RWPE2 (cell line): ENCODE measurements at regions not wholly inside any gene's neighbourhood (a gene's known extent, or its start where the extent isn't known, plus 50 kb on each side); places are given as distances from the start of the nearest gene placed in this dataset.
"Not testable (repeated sequence)": the region's sequence is repeated elsewhere in the genome, so short reads cannot be mapped to it uniquely, and the experiment has no call there.

Experiments used
- ATAC-seq: fragments of 200-7000 bp; cut with Tn5 transposase; 3 replicates; pipeline ENCODE4 v1.9.1; 2021; ENCODE audit warnings: low read depth
- DNase-seq: peaks from one replicate; pipeline ENCODE4 v3.0.0-alpha.2; 2020; ENCODE audit warnings: low spot score
- H3K27ac ChIP-seq: fragments of 450-650 bp; 2 replicates; pipeline ENCODE4 v1.5.1; 2017; ENCODE audit warnings: mild to moderate bottlenecking; ENCODE audit not compliant: poor library complexity, severe bottlenecking
- H3K27me3 ChIP-seq: fragments of 250-450 bp; sonication (Bioruptor Pico); 2 replicates; pipeline ENCODE4 v1.5.1; 2021; ENCODE audit warnings: mild to moderate bottlenecking, moderate library complexity; ENCODE audit not compliant: insufficient read depth, poor library complexity, severe bottlenecking
- H3K36me3 ChIP-seq: fragments of 250-450 bp; sonication (Bioruptor Pico); 2 replicates; pipeline ENCODE4 v1.5.1; 2020; ENCODE audit warnings: low read depth, mild to moderate bottlenecking, moderate library complexity
- H3K4me1 ChIP-seq: fragments of 250-450 bp; sonication (Bioruptor Pico); 2 replicates; pipeline ENCODE4 v1.5.1; 2021; ENCODE audit warnings: mild to moderate bottlenecking, moderate library complexity; ENCODE audit not compliant: insufficient read depth, poor library complexity, severe bottlenecking
- H3K4me3 ChIP-seq: fragments of 250-450 bp; sonication (Bioruptor Pico); 2 replicates; pipeline ENCODE4 v1.5.1; 2021; ENCODE audit warnings: mild to moderate bottlenecking, moderate library complexity; ENCODE audit not compliant: severe bottlenecking
- H3K9me3 ChIP-seq: fragments of 250-450 bp; sonication (Bioruptor Pico); 2 replicates; pipeline ENCODE4 v1.5.1; 2021; ENCODE audit warnings: mild to moderate bottlenecking, moderate library complexity; ENCODE audit not compliant: severe bottlenecking
- CTCF ChIP-seq: fragments of 450-650 bp; IDR thresholded peaks from one replicate; pipeline ENCODE4 v1.5.1; 2017; ENCODE audit warnings: mild to moderate bottlenecking, moderate library complexity; ENCODE audit not compliant: poor library complexity, severe bottlenecking

- TF ChIP-seq CTCF, result no peak
These were observed 188.7 kb downstream of the RFPL4B start for GRCh38 chr6:112535816-112536215.

GRCh38 chr6:112539355-112539754, 192.2 kb downstream of the RFPL4B start:
- H3K27me3 ChIP-seq, result no peaks in the 10 kb centered on the region
- no peak for DNase-seq
- no peak overlapping the region for H3K4me3 ChIP-seq
- no peaks in the 10 kb centered on the region for H3K4me1 ChIP-seq
- no peaks in the 10 kb centered on the region for H3K36me3 ChIP-seq
- no peaks in the 10 kb centered on the region for H3K9me3 ChIP-seq
- no peak for ATAC-seq
- no peak overlapping the region for H3K27ac ChIP-seq
- no peak for TF ChIP-seq CTCF

More at GRCh38 chr6:112535816-112536215, 188.7 kb downstream of the RFPL4B start:
- no peaks in the 10 kb centered on the region for H3K4me1 ChIP-seq
- no peaks in the 10 kb centered on the region for H3K36me3 ChIP-seq
- no peak overlapping the region for H3K27ac ChIP-seq
- H3K9me3 ChIP-seq, result no peaks in the 10 kb centered on the region
- no peak for ATAC-seq
- no peak overlapping the region for H3K4me3 ChIP-seq
- H3K27me3 ChIP-seq, result no peaks in the 10 kb centered on the region
- no peak for DNase-seq

- not testable (repeated sequence) for H3K4me3 ChIP-seq, H3K27ac ChIP-seq, DNase-seq, H3K36me3 ChIP-seq, H3K27me3 ChIP-seq, H3K4me1 ChIP-seq, ATAC-seq, H3K9me3 ChIP-seq
These were observed 194.7 kb downstream of the RFPL4B start for GRCh38 chr6:112541847-112542246.

- DNase-seq, H3K36me3 ChIP-seq, H3K4me3 ChIP-seq, H3K27me3 ChIP-seq, H3K27ac ChIP-seq, H3K9me3 ChIP-seq, H3K4me1 ChIP-seq, ATAC-seq: not testable (repeated sequence)
These were observed 200.4 kb downstream of the RFPL4B start for GRCh38 chr6:112547321-112548085.

GRCh38 chr6:112549749-112550148, 202.6 kb downstream of the RFPL4B start:
- TF ChIP-seq CTCF, result no peak
- ATAC-seq, result no peak

GRCh38 chr6:112557435-112557834, 210.3 kb downstream of the RFPL4B start:
- Histone ChIP-seq H3K9me3 (no peaks in the 10 kb centered on the region), H3K27ac (no peak overlapping the region), H3K36me3 (no peaks in the 10 kb centered on the region), H3K4me3 (no peak overlapping the region), H3K4me1 (no peaks in the 10 kb centered on the region), H3K27me3 (no peaks in the 10 kb centered on the region)
- TF ChIP-seq CTCF, result no peak
- ATAC-seq (no peak), DNase-seq (no peak)

More at GRCh38 chr6:112549749-112550148, 202.6 kb downstream of the RFPL4B start:
- no peaks in the 10 kb centered on the region for H3K27me3 ChIP-seq
- H3K9me3 ChIP-seq, result no peaks in the 10 kb centered on the region
- no peaks in the 10 kb centered on the region for H3K36me3 ChIP-seq
- no peak overlapping the region for H3K4me3 ChIP-seq
- no peak for DNase-seq
- H3K4me1 ChIP-seq, result no peaks in the 10 kb centered on the region
- H3K27ac ChIP-seq, result no peak overlapping the region
